Adipocyte (in vitro differentiated cells): ENCODE measurements at regions not wholly inside any gene's neighbourhood (a gene's known extent, or its start where the extent isn't known, plus 50 kb on each side); places are given as distances from the start of the nearest gene placed in this dataset.

Experiments used
- DNase-seq: peaks from one replicate; pipeline ENCODE4 v3.0.0-alpha.2; 2015; ENCODE audit warnings: low read depth
- H3K27me3 ChIP-seq: replicated peaks from 2 replicates; pipeline ENCODE4 v1.7.0; 2013; ENCODE audit warnings: mild to moderate bottlenecking, low read length, moderate library complexity; ENCODE audit not compliant: control insufficient read depth, insufficient read depth
- H3K36me3 ChIP-seq: 2 replicates; pipeline ENCODE4 v1.7.0; 2013; ENCODE audit warnings: low read length, mild to moderate bottlenecking, moderate library complexity; ENCODE audit not compliant: control insufficient read depth, insufficient read depth, severe bottlenecking
- H3K4me1 ChIP-seq: 2 replicates; pipeline ENCODE4 v1.7.0; 2013; ENCODE audit warnings: mild to moderate bottlenecking, low read length, moderate library complexity; ENCODE audit not compliant: control insufficient read depth, insufficient read depth
- H3K4me3 ChIP-seq: 2 replicates; pipeline ENCODE4 v1.7.0; 2013; ENCODE audit warnings: mild to moderate bottlenecking, low read length, moderate library complexity
- H3K9ac ChIP-seq: 2 replicates; pipeline ENCODE4 v1.7.0; 2013; ENCODE audit warnings: mild to moderate bottlenecking, low read length, moderate library complexity
- H3K9me3 ChIP-seq: 2 replicates; pipeline ENCODE4 v1.7.0; 2013; ENCODE audit warnings: mild to moderate bottlenecking, low read length, moderate library complexity; ENCODE audit not compliant: control insufficient read depth

DNA sequence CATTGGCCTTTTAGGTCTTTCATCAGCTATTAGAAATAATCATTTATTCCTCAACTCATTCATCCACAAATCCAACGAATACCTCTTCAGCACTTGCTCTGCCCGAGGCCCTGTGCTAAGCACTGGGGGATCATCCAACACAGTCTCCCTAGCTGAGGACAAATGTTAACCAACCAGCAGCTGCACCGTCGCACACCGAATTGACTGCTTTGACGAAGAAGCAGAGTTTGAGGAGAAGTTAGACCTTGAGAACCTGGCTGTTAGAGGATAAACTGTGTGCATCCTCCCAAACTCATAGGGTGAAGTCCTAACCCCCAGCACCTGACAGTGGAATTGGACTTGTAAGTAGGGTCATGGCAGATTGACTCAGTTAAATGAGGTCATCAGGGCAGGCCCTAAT lies 170.9 kb downstream of the USP12 start:
- H3K9me3 ChIP-seq: peaks cover 11% of the 10 kb centered on the region
- H3K4me1 ChIP-seq: no peaks in the 10 kb centered on the region
- H3K27me3 ChIP-seq: peaks cover 7% of the 10 kb centered on the region
- no peak overlapping the region for H3K4me3 ChIP-seq
- H3K9ac ChIP-seq: no peak overlapping the region
- H3K36me3 ChIP-seq: no peaks in the 10 kb centered on the region
- DNase-seq: no peak

DNA sequence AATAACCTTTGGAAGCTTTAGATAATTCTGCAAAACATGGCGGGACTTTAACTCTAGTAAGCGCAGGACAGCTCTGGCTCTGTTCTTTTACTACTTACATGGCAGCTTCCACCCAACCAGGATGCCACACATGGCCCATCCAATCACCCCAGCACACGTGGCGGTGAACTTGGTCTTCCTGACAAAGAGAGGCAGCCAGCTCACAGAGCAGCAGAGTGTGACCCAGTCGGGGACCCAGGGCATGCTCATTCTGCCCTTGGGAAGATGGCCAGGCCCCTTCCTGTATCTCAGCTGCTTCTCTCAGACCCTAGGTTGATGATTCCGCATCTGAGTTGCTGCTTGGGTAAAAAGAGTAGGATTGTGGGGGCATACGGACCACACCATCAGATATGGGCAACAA lies 172.1 kb downstream of the USP12 start:
- DNase-seq: no peak
- Histone ChIP-seq H3K4me3 (no peak overlapping the region), H3K36me3 (no peaks in the 10 kb centered on the region), H3K27me3 (peaks cover 4% of the 10 kb centered on the region), H3K9ac (no peak overlapping the region), H3K9me3 (peaks cover 11% of the 10 kb centered on the region), H3K4me1 (no peaks in the 10 kb centered on the region)

GRCh38 chr13:26998292-26998691 lies 173.3 kb downstream of the USP12 start:
- no peaks in the 10 kb centered on the region for H3K4me1 ChIP-seq
- peaks cover 4% of the 10 kb centered on the region for H3K27me3 ChIP-seq
- H3K9me3 ChIP-seq: peaks cover 10% of the 10 kb centered on the region
- no peak overlapping the region for H3K4me3 ChIP-seq
- no peaks in the 10 kb centered on the region for H3K36me3 ChIP-seq
- DNase-seq: no peak
- no peak overlapping the region for H3K9ac ChIP-seq

GRCh38 chr13:26996965-26997752 lies 174.5 kb downstream of the USP12 start:
- H3K9ac ChIP-seq: no peak overlapping the region
- no peak overlapping the region for H3K4me3 ChIP-seq
- peaks cover 5% of the 10 kb centered on the region for H3K27me3 ChIP-seq
- H3K4me1 ChIP-seq: no peaks in the 10 kb centered on the region
- no peak for DNase-seq
- no peaks in the 10 kb centered on the region for H3K36me3 ChIP-seq
- H3K9me3 ChIP-seq: peaks cover 4% of the 10 kb centered on the region

DNA sequence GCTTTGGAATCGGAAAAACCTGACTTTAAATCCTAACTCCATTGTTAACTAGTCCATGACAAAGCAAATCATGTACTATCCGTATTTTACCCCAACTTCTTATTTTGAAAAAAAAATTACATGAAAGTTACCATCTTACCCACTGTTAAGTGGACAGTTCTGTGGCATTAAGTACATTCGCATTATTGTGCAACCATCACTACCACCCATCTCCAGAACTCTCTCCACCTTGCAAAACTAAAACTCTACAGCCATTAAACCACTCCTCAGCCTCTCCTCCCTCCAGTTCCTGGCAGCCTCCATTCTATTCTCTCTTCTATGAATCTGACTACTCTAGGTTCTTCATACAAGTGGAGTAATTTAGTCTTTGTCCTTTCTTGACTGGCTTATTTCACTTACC lies 176.5 kb downstream of the USP12 start:
- H3K4me1 ChIP-seq: peaks cover 7% of the 10 kb centered on the region
- H3K36me3 ChIP-seq: no peaks in the 10 kb centered on the region
- no peak for DNase-seq
- H3K27me3 ChIP-seq: peaks cover 14% of the 10 kb centered on the region
- peaks cover 4% of the 10 kb centered on the region for H3K9me3 ChIP-seq
- no peak overlapping the region for H3K9ac ChIP-seq
- H3K4me3 ChIP-seq: no peak overlapping the region

GRCh38 chr13:26993780-26994179 lies 177.8 kb downstream of the USP12 start:
- Histone ChIP-seq H3K36me3 (no peaks in the 10 kb centered on the region), H3K4me3 (no peak overlapping the region), H3K9me3 (peaks cover 4% of the 10 kb centered on the region), H3K4me1 (peaks cover 7% of the 10 kb centered on the region), H3K27me3 (peaks cover 26% of the 10 kb centered on the region), H3K9ac (no peak overlapping the region)
- DNase-seq: no peak

DNA sequence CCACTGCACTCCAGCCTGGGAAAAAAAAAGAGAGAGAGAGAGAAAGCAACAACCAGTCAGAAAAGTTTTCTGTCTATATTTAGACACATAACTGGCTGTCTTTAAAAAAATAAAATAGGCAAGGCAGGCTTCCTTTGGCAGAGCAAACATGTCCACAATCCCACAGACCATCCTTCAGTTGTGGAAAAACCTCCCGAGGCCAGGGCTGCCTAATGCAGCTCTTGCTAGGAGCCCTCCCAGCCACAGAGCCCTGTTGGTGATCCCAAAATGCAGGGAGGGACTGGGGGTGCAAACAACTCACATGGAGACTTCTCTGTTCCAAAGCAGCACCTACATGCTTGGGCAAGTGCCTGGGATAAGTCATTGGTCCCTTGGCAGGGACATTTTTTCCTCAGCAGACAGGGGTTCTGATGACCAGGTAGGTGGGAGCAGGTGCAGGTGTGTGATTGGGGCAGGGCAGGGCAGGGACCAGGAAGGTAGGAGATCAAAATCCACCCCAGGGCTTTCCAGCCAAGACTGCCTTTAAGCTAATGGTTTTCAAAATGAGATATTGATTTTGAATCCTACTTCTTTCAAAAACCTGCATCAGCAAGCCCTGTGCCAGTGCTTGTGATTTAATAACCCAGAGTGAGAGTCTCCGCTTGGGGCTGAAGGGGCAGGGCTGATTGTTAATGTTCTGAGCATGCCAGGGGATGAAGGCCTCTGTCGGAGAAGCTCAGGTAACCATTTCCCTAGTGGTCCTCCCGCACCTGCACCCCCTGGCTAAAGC lies 178.5 kb downstream of the USP12 start:
- H3K4me1 ChIP-seq: peaks cover 7% of the 10 kb centered on the region
- H3K9ac ChIP-seq: no peak overlapping the region
- H3K4me3 ChIP-seq: no peak overlapping the region
- peaks cover 4% of the 10 kb centered on the region for H3K9me3 ChIP-seq
- H3K36me3 ChIP-seq: no peaks in the 10 kb centered on the region
- H3K27me3 ChIP-seq: peaks cover 23% of the 10 kb centered on the region
- DNase-seq: no peak

GRCh38 chr13:26991508-26992181 lies 180.0 kb downstream of the USP12 start:
- H3K9me3 ChIP-seq: peaks cover 3% of the 10 kb centered on the region
- DNase-seq: no peak
- peaks cover 22% of the 10 kb centered on the region for H3K27me3 ChIP-seq
- no peak overlapping the region for H3K9ac ChIP-seq
- no peaks in the 10 kb centered on the region for H3K36me3 ChIP-seq
- H3K4me1 ChIP-seq: peaks cover 7% of the 10 kb centered on the region
- no peak overlapping the region for H3K4me3 ChIP-seq

- H3K4me3 ChIP-seq: no peak overlapping the region
- H3K27me3 ChIP-seq: peaks cover 22% of the 10 kb centered on the region
- no peak for DNase-seq
- H3K9me3 ChIP-seq: no peaks in the 10 kb centered on the region
- no peaks in the 10 kb centered on the region for H3K36me3 ChIP-seq
- H3K9ac ChIP-seq: no peak overlapping the region
- peaks cover 7% of the 10 kb centered on the region for H3K4me1 ChIP-seq
Observed at GRCh38 chr13:26989957-26990713, 181.5 kb downstream of the USP12 start.

GRCh38 chr13:26989261-26989956 lies 182.2 kb downstream of the USP12 start:
- no peak for DNase-seq
- no peaks in the 10 kb centered on the region for H3K9me3 ChIP-seq
- no peak overlapping the region for H3K9ac ChIP-seq
- H3K27me3 ChIP-seq: peaks cover 22% of the 10 kb centered on the region
- H3K4me3 ChIP-seq: no peak overlapping the region
- H3K36me3 ChIP-seq: no peaks in the 10 kb centered on the region
- H3K4me1 ChIP-seq: peaks cover 7% of the 10 kb centered on the region
